ENCODE measurements at regions not wholly inside any gene's neighbourhood (a gene's known extent, or its start where the extent isn't known, plus 50 kb on each side); places are given as distances from the start of the nearest gene placed in this dataset.

DNA sequence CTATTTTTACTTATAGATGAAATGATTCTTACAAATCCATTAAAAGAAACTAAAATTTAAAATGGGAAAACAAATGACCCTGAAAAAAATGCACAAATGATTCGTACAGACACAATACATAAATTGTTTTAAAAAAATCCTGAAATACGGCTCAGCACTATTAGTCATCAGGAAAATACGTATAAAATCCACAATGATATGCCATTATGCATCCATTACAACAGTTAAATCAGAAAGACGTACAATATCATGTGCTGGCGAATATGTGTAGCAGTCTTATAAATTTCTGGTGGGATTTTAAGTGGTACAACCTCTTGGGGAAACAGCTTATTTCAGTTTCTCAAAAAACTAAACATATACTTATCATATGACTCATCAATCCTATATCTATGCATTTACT lies 600.1 kb upstream of the STEAP1 start:
- no peak for TF ChIP-seq POLR2A (IDR thresholded peaks at IDR 0.05)
- TF ChIP-seq CTCF (IDR thresholded peaks at IDR 0.05), result no peak
